ENCODE measurements at regions not wholly inside any gene's neighbourhood (a gene's known extent, or its start where the extent isn't known, plus 50 kb on each side); places are given as distances from the start of the nearest gene placed in this dataset.

DNA sequence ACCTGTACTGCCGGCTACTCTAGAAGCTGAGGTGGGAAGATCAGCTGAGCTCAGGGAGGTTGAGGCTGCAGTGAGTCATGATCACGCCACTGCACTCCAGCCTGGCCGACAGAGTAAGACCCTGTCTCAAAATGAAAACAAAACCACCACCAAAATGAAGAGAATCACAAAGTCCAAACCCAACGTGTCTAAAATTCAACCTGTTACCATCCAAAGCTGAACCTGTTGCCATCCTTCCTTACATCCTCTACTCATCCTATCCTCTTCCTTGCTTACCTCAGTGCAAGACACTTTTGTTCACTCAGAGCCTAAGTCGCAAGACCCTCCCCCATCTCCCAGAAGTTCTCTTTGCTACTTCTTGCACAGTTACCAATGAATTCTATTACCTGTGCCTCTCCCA is 299.7 kb downstream of the ATP23 start:
- Histone ChIP-seq H4K20me1 (ENCODE audit: low read depth, low read length) (no peaks in the 10 kb centered on the region), H3K79me2 (ENCODE audit: insufficient read depth, low read length) (no peaks in the 10 kb centered on the region), H3K27ac (ENCODE audit: low read depth, low read length) (no peak overlapping the region), H3K27me3 (ENCODE audit: low read length) (no peaks in the 10 kb centered on the region), H3K4me2 (ENCODE audit: low read depth, low read length, poor library complexity, severe bottlenecking) (no peak overlapping the region), H3K36me3 (ENCODE audit: low read length) (no peaks in the 10 kb centered on the region), H3K9me3 (ENCODE audit: insufficient read depth, low read length) (no peaks in the 10 kb centered on the region), H3F3A (ENCODE audit: insufficient read depth) (no peaks in the 10 kb centered on the region), H3K4me3 (ENCODE audit: insufficient read depth, low read length, poor library complexity, severe bottlenecking) (no peak overlapping the region), H2AFZ (ENCODE audit: low read depth, low read length, severe bottlenecking) (no peak overlapping the region), H3K9me2 (replicated peaks; ENCODE audit: insufficient read depth, low read length) (no peaks in the 10 kb centered on the region), H3K9ac (ENCODE audit: low read length) (no peak overlapping the region)
- TF ChIP-seq, protein P1, sequence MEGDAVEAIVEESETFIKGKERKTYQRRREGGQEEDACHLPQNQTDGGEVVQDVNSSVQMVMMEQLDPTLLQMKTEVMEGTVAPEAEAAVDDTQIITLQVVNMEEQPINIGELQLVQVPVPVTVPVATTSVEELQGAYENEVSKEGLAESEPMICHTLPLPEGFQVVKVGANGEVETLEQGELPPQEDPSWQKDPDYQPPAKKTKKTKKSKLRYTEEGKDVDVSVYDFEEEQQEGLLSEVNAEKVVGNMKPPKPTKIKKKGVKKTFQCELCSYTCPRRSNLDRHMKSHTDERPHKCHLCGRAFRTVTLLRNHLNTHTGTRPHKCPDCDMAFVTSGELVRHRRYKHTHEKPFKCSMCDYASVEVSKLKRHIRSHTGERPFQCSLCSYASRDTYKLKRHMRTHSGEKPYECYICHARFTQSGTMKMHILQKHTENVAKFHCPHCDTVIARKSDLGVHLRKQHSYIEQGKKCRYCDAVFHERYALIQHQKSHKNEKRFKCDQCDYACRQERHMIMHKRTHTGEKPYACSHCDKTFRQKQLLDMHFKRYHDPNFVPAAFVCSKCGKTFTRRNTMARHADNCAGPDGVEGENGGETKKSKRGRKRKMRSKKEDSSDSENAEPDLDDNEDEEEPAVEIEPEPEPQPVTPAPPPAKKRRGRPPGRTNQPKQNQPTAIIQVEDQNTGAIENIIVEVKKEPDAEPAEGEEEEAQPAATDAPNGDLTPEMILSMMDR (IDR thresholded peaks at IDR 0.05; ENCODE audit: insufficient read depth, low read length, poor library complexity, severe bottlenecking) = no peak
- no peak for TF ChIP-seq EZH2phosphoT487 (conservative IDR thresholded peaks at IDR 0.05; ENCODE audit: low read length)

DNA sequence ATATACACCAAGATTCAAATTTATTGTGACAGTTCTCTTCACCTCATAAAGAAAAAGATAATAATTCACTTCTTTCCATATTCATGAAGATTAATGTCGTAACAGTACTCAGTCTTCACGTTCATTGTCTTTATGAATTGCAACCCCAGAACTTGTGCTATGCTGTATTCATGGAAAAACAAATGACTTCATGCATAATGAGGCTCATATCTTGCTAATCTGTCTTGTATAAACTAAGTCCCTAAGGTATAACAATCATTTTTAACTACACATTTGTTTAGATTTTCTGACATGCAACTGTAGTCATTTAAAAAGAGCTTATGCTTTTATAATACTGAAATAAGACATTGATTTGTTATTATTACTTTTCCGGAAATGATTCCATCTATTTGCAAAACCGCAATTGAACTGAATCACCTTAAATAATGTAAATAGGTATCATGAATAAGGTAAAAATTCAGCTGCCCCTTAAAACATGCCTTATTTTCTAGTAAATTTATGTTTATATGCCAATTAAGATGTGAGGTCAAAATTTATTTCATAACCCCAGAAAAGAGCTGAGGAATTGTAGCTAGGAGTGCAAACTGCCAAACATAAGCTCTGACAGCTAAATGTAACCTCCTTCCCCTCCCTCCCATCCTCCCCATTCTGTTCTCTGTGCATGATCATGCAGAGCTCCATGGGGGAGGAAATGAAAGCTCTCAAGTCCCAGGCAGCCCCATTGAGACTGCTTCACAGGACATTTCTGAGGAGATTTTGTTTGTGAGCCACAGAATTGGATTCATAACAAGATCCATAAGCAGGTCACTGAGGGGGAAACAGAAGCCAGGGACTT is 301.6 kb downstream of the ATP23 start:
- H3K9me2 ChIP-seq (replicated peaks; ENCODE audit: insufficient read depth, low read length) = no peaks in the 10 kb centered on the region
- no peaks in the 10 kb centered on the region for H3K79me2 ChIP-seq (ENCODE audit: insufficient read depth, low read length)
- TF ChIP-seq, protein P1 (IDR thresholded peaks at IDR 0.05; ENCODE audit: insufficient read depth, low read length, poor library complexity, severe bottlenecking) = no peak
- no peak for TF ChIP-seq EZH2phosphoT487 (conservative IDR thresholded peaks at IDR 0.05; ENCODE audit: low read length)
- H4K20me1 ChIP-seq (ENCODE audit: low read depth, low read length) = no peaks in the 10 kb centered on the region
- H3K36me3 ChIP-seq (ENCODE audit: low read length) = no peaks in the 10 kb centered on the region
- no peaks in the 10 kb centered on the region for H3F3A ChIP-seq (ENCODE audit: insufficient read depth)
- no peaks in the 10 kb centered on the region for H3K9me3 ChIP-seq (ENCODE audit: insufficient read depth, low read length)
- no peak overlapping the region for H2AFZ ChIP-seq (ENCODE audit: low read depth, low read length, severe bottlenecking)
- H3K9ac ChIP-seq (ENCODE audit: low read length) = no peak overlapping the region
- no peaks in the 10 kb centered on the region for H3K27me3 ChIP-seq (ENCODE audit: low read length)
- H3K27ac ChIP-seq (ENCODE audit: low read depth, low read length) = no peak overlapping the region
- H3K4me2 ChIP-seq (ENCODE audit: low read depth, low read length, poor library complexity, severe bottlenecking) = no peak overlapping the region
- no peak overlapping the region for H3K4me3 ChIP-seq (ENCODE audit: insufficient read depth, low read length, poor library complexity, severe bottlenecking)

DNA sequence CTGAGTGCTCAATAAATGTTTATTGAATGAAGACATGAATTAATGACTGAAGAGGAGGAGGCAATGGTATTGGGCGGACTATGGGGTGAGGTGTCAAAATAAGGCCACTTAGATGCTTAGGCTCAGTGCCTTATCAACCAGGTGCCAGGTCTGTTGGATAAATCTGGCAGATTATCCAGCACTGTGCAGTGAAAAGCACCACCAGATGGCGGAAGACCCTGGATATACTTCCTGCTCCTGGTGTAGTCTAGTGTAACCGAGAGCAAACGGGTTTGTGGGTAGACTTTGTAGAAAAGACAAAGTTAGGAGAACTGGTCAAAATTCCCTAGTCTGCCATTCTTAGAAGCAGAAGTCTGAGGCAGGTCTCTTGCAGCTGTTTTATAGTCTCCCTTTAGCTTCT is 306.3 kb downstream of the ATP23 start:
- TF ChIP-seq EZH2phosphoT487 (conservative IDR thresholded peaks at IDR 0.05; ENCODE audit: low read length) = no peak
- TF ChIP-seq, protein P1 (IDR thresholded peaks at IDR 0.05; ENCODE audit: insufficient read depth, low read length, poor library complexity, severe bottlenecking) = no peak
- Histone ChIP-seq H3K27me3 (ENCODE audit: low read length) (no peaks in the 10 kb centered on the region), H2AFZ (ENCODE audit: low read depth, low read length, severe bottlenecking) (no peak overlapping the region), H3F3A (ENCODE audit: insufficient read depth) (no peaks in the 10 kb centered on the region), H3K9ac (ENCODE audit: low read length) (no peak overlapping the region), H3K27ac (ENCODE audit: low read depth, low read length) (no peak overlapping the region), H3K9me3 (ENCODE audit: insufficient read depth, low read length) (no peaks in the 10 kb centered on the region), H3K4me3 (ENCODE audit: insufficient read depth, low read length, poor library complexity, severe bottlenecking) (no peak overlapping the region), H3K36me3 (ENCODE audit: low read length) (no peaks in the 10 kb centered on the region), H3K79me2 (ENCODE audit: insufficient read depth, low read length) (no peaks in the 10 kb centered on the region), H3K9me2 (replicated peaks; ENCODE audit: insufficient read depth, low read length) (no peaks in the 10 kb centered on the region), H4K20me1 (ENCODE audit: low read depth, low read length) (no peaks in the 10 kb centered on the region), H3K4me2 (ENCODE audit: low read depth, low read length, poor library complexity, severe bottlenecking) (no peak overlapping the region)
